ENCODE measurements at regions not wholly inside any gene's neighbourhood (a gene's known extent, or its start where the extent isn't known, plus 50 kb on each side); places are given as distances from the start of the nearest gene placed in this dataset.

- TF ChIP-seq CTCF (conservative IDR thresholded peaks at IDR 0.05; ENCODE audit: low read length) = no peak
- no peak overlapping the region for H3K4me3 ChIP-seq (ENCODE audit: low read length)
- no peak for DNase-seq (ENCODE audit: low read depth)
These were observed 418.1 kb downstream of the OCA2 start for GRCh38 chr15:27681038-27681437.

GRCh38 chr15:27679731-27680471, 419.2 kb downstream of the OCA2 start:
- no peak for DNase-seq (ENCODE audit: low read depth)
- no peak overlapping the region for H3K4me3 ChIP-seq (ENCODE audit: low read length)
- TF ChIP-seq CTCF (conservative IDR thresholded peaks at IDR 0.05; ENCODE audit: low read length) = no peak

- no peak for DNase-seq (ENCODE audit: low read depth)
- no peak for TF ChIP-seq CTCF (conservative IDR thresholded peaks at IDR 0.05; ENCODE audit: low read length)
- no peak overlapping the region for H3K4me3 ChIP-seq (ENCODE audit: low read length)
These were observed 419.9 kb downstream of the OCA2 start for GRCh38 chr15:27679203-27679602.

- no peak overlapping the region for H3K4me3 ChIP-seq (ENCODE audit: low read length)
- no peak for DNase-seq (ENCODE audit: low read depth)
- TF ChIP-seq CTCF (conservative IDR thresholded peaks at IDR 0.05; ENCODE audit: low read length) = no peak
These were observed 421.2 kb downstream of the OCA2 start for GRCh38 chr15:27677951-27678350.

- no peak for TF ChIP-seq CTCF (conservative IDR thresholded peaks at IDR 0.05; ENCODE audit: low read length)
- no peak for DNase-seq (ENCODE audit: low read depth)
- H3K4me3 ChIP-seq (ENCODE audit: low read length) = no peak overlapping the region
These were observed 422.5 kb downstream of the OCA2 start for GRCh38 chr15:27676647-27677046.

- H3K4me3 ChIP-seq (ENCODE audit: low read length) = no peak overlapping the region
- DNase-seq (ENCODE audit: low read depth) = no peak
- TF ChIP-seq CTCF (conservative IDR thresholded peaks at IDR 0.05; ENCODE audit: low read length) = no peak
These were observed 423.5 kb downstream of the OCA2 start for GRCh38 chr15:27675571-27675970.

- no peak for TF ChIP-seq CTCF (conservative IDR thresholded peaks at IDR 0.05; ENCODE audit: low read length)
- H3K4me3 ChIP-seq (ENCODE audit: low read length) = no peak overlapping the region
- DNase-seq (ENCODE audit: low read depth) = no peak
These were observed 424.3 kb downstream of the OCA2 start for GRCh38 chr15:27674826-27675225.
